ENCODE measurements at regions not wholly inside any gene's neighbourhood (a gene's known extent, or its start where the extent isn't known, plus 50 kb on each side); places are given as distances from the start of the nearest gene placed in this dataset.

GRCh38 chr6:56821005-56821432, 133.9 kb upstream of the BEND6 start:
- Histone ChIP-seq H3K27ac (ENCODE audit: low read depth in 1 of 2, low read length in 2 of 2) (no peak overlapping the region), H3K4me1 (ENCODE audit: control insufficient read depth in 4 of 4, insufficient read depth in 4 of 4, low read length in 3 of 4) (no peaks in the 10 kb centered on the region), H3K4me3 (ENCODE audit: low read depth in 1 of 3, low read length in 3 of 3) (no peak overlapping the region), H3K9me3 (ENCODE audit: control insufficient read depth in 4 of 4, low read length in 3 of 4) (no peaks in the 10 kb centered on the region), H3K36me3 (ENCODE audit: control insufficient read depth in 4 of 4, insufficient read depth in 3 of 4, low read depth in 1 of 4, low read length in 3 of 4) (no peaks in the 10 kb centered on the region), H3K27me3 (ENCODE audit: control insufficient read depth in 4 of 4, insufficient read depth in 4 of 4, low read length in 3 of 4) (no peaks in the 10 kb centered on the region), H3K9ac (ENCODE audit: low read depth in 1 of 2, low read length in 2 of 2) (no peak overlapping the region)
- no peak for DNase-seq (ENCODE audit: low spot score)
- 57% methylated on average over 3 of the region's 3 CpGs for WGBS
- TF ChIP-seq EGR1 (IDR thresholded peaks at IDR 0.05; ENCODE audit: low read depth in 2 of 2) (no peak), RXRA (IDR thresholded peaks at IDR 0.05) (no peak), CTCF (IDR thresholded peaks at IDR 0.05; ENCODE audit: low read depth, low read length, missing input control) (no peak), SP1 (IDR thresholded peaks at IDR 0.05) (no peak), YY1 (IDR thresholded peaks at IDR 0.05) (no peak)

GRCh38 chr6:56820060-56820459, 134.8 kb upstream of the BEND6 start:
- TF ChIP-seq ZBTB33 (IDR thresholded peaks at IDR 0.05) (no peak), MAX (IDR thresholded peaks at IDR 0.05) (no peak), FOXA2 (IDR thresholded peaks at IDR 0.05) (no peak), GABPA (IDR thresholded peaks at IDR 0.05 in 1 of 2, conservative IDR thresholded peaks at IDR 0.05 in 1 of 2) (no peak), JUND (IDR thresholded peaks at IDR 0.05) (no peak), EGR1 (IDR thresholded peaks at IDR 0.05; ENCODE audit: low read depth in 2 of 2) (no peak), HNF4A (conservative IDR thresholded peaks at IDR 0.05) (no peak), FOXA1 (IDR thresholded peaks at IDR 0.05) (no peak)
- no peaks in the 10 kb centered on the region for H3K9me3 ChIP-seq (ENCODE audit: control insufficient read depth in 4 of 4, low read length in 3 of 4)
- WGBS = 91% methylated on average over 2 of the region's 2 CpGs
- H3K9ac ChIP-seq (ENCODE audit: low read depth in 1 of 2, low read length in 2 of 2) = no peak overlapping the region
- H3K4me1 ChIP-seq (ENCODE audit: control insufficient read depth in 4 of 4, insufficient read depth in 4 of 4, low read length in 3 of 4) = no peaks in the 10 kb centered on the region
- DNase-seq (ENCODE audit: low spot score) = no peak
- no peaks in the 10 kb centered on the region for H3K36me3 ChIP-seq (ENCODE audit: control insufficient read depth in 4 of 4, insufficient read depth in 3 of 4, low read depth in 1 of 4, low read length in 3 of 4)
- H3K4me3 ChIP-seq (ENCODE audit: low read depth in 1 of 3, low read length in 3 of 3) = no peak overlapping the region
- H3K27ac ChIP-seq (ENCODE audit: low read depth in 1 of 2, low read length in 2 of 2) = no peak overlapping the region
- no peaks in the 10 kb centered on the region for H3K27me3 ChIP-seq (ENCODE audit: control insufficient read depth in 4 of 4, insufficient read depth in 4 of 4, low read length in 3 of 4)

- no peak overlapping the region for H3K4me3 ChIP-seq (ENCODE audit: low read depth in 1 of 3, low read length in 3 of 3)
- WGBS = 83% methylated on average over 1 of the region's 1 CpG
Measured at GRCh38 chr6:56819604-56820003, 135.3 kb upstream of the BEND6 start.

More at GRCh38 chr6:56819604-56820003, 135.3 kb upstream of the BEND6 start:
- Histone ChIP-seq H3K27me3 (ENCODE audit: control insufficient read depth in 4 of 4, insufficient read depth in 4 of 4, low read length in 3 of 4) (no peaks in the 10 kb centered on the region), H3K36me3 (ENCODE audit: control insufficient read depth in 4 of 4, insufficient read depth in 3 of 4, low read depth in 1 of 4, low read length in 3 of 4) (no peaks in the 10 kb centered on the region), H3K4me1 (ENCODE audit: control insufficient read depth in 4 of 4, insufficient read depth in 4 of 4, low read length in 3 of 4) (no peaks in the 10 kb centered on the region), H3K9ac (ENCODE audit: low read depth in 1 of 2, low read length in 2 of 2) (no peak overlapping the region), H3K9me3 (ENCODE audit: control insufficient read depth in 4 of 4, low read length in 3 of 4) (no peaks in the 10 kb centered on the region), H3K27ac (ENCODE audit: low read depth in 1 of 2, low read length in 2 of 2) (no peak overlapping the region)
- DNase-seq (ENCODE audit: low spot score) = no peak
- TF ChIP-seq CTCF (IDR thresholded peaks at IDR 0.05; ENCODE audit: low read depth, low read length, missing input control) = no peak
- no peak for TF ChIP-seq NR2F2 (IDR thresholded peaks at IDR 0.05)
